ENCODE measurements at regions not wholly inside any gene's neighbourhood (a gene's known extent, or its start where the extent isn't known, plus 50 kb on each side); places are given as distances from the start of the nearest gene placed in this dataset.
A peak's percentile ranks its signal among the peaks of the same experiment; 100 is the strongest.
"Not testable (repeated sequence)": the region's sequence is repeated elsewhere in the genome, so short reads cannot be mapped to it uniquely, and the experiment has no call there.

GRCh38 chr13:97724450-97724849 lies 229.0 kb upstream of the IPO5 start:
- no peak for DNase-seq (ENCODE audit: low read depth)

GRCh38 chr13:97726664-97727280 lies 226.7 kb upstream of the IPO5 start:
- no peak for DNase-seq (ENCODE audit: low read depth)

GRCh38 chr13:97727991-97728390 lies 225.5 kb upstream of the IPO5 start:
- DNase-seq (ENCODE audit: low read depth): no peak

GRCh38 chr13:97736436-97736835 lies 217.0 kb upstream of the IPO5 start:
- DNase-seq (ENCODE audit: low read depth): no peak

GRCh38 chr13:97742084-97742483 lies 211.4 kb upstream of the IPO5 start:
- no peak for DNase-seq (ENCODE audit: low read depth)

- DNase-seq (ENCODE audit: low read depth): peak; percentile 3
These were observed 209.5 kb upstream of the IPO5 start for GRCh38 chr13:97743938-97744337.

- DNase-seq (ENCODE audit: low read depth): no peak
These were observed 206.8 kb upstream of the IPO5 start for GRCh38 chr13:97746649-97747048.

- DNase-seq (ENCODE audit: low read depth): peak; percentile 8
These were observed 204.3 kb upstream of the IPO5 start for GRCh38 chr13:97749174-97749573.

- no peak for DNase-seq (ENCODE audit: low read depth)
These were observed 202.0 kb upstream of the IPO5 start for GRCh38 chr13:97751477-97751876.

- DNase-seq (ENCODE audit: low read depth): no peak
These were observed 200.4 kb upstream of the IPO5 start for GRCh38 chr13:97752961-97753668.

- no peak for DNase-seq (ENCODE audit: low read depth)
These were observed 199.4 kb upstream of the IPO5 start for GRCh38 chr13:97753942-97754670.

GRCh38 chr13:97757807-97758206 lies 195.7 kb upstream of the IPO5 start:
- no peak for DNase-seq (ENCODE audit: low read depth)

GRCh38 chr13:97758317-97758716 lies 195.2 kb upstream of the IPO5 start:
- no peak for DNase-seq (ENCODE audit: low read depth)

GRCh38 chr13:97761796-97762540 lies 191.5 kb upstream of the IPO5 start:
- DNase-seq (ENCODE audit: low read depth): no peak

- no peak for DNase-seq (ENCODE audit: low read depth)
These were observed 186.7 kb upstream of the IPO5 start for GRCh38 chr13:97766749-97767148.

- no peak for DNase-seq (ENCODE audit: low read depth)
These were observed 185.3 kb upstream of the IPO5 start for GRCh38 chr13:97768134-97768533.

- not testable (repeated sequence) for DNase-seq (ENCODE audit: low read depth)
These were observed 183.2 kb upstream of the IPO5 start for GRCh38 chr13:97770231-97770630.

- not testable (repeated sequence) for DNase-seq (ENCODE audit: low read depth)
These were observed 181.0 kb upstream of the IPO5 start for GRCh38 chr13:97772466-97772865.

- DNase-seq (ENCODE audit: low read depth): not testable (repeated sequence)
These were observed 178.9 kb upstream of the IPO5 start for GRCh38 chr13:97774391-97775100.

- no peak for DNase-seq (ENCODE audit: low read depth)
These were observed 173.0 kb upstream of the IPO5 start for GRCh38 chr13:97780486-97780885.

- no peak for DNase-seq (ENCODE audit: low read depth)
These were observed 171.6 kb upstream of the IPO5 start for GRCh38 chr13:97781891-97782305.

- DNase-seq (ENCODE audit: low read depth): no peak
These were observed 167.0 kb upstream of the IPO5 start for GRCh38 chr13:97786510-97786909.

All from EH (cell line).